AG10803 (cell line): ENCODE measurements at regions not wholly inside any gene's neighbourhood (a gene's known extent, or its start where the extent isn't known, plus 50 kb on each side); places are given as distances from the start of the nearest gene placed in this dataset.

Experiments used
- DNase-seq: peaks from one replicate; pipeline ENCODE4 v3.0.0; 2010; ENCODE audit warnings: low read depth
- H3K4me3 ChIP-seq: 2 replicates; pipeline ENCODE4 v1.5.1; 2011; ENCODE audit warnings: mild to moderate bottlenecking, low read length, control low read depth
- CTCF ChIP-seq: conservative IDR thresholded peaks from 2 replicates; pipeline ENCODE4 v1.5.1; 2011; ENCODE audit warnings: mild to moderate bottlenecking, low read length, control low read depth, inconsistent platforms

GRCh38 chr18:44510390-44510789 lies 170.3 kb upstream of the SETBP1 start:
- no peak for TF ChIP-seq CTCF
- no peak overlapping the region for H3K4me3 ChIP-seq
- DNase-seq: no peak

GRCh38 chr18:44513233-44513632 lies 167.5 kb upstream of the SETBP1 start:
- H3K4me3 ChIP-seq: no peak overlapping the region
- TF ChIP-seq CTCF: no peak
- DNase-seq: no peak

- H3K4me3 ChIP-seq: no peak overlapping the region
- no peak for TF ChIP-seq CTCF
- no peak for DNase-seq
Measured at GRCh38 chr18:44514106-44514505, 166.6 kb upstream of the SETBP1 start.

- H3K4me3 ChIP-seq: no peak overlapping the region
- TF ChIP-seq CTCF: no peak
- DNase-seq: no peak
Measured at GRCh38 chr18:44514766-44515165, 165.9 kb upstream of the SETBP1 start.

GRCh38 chr18:44516450-44516849 lies 164.2 kb upstream of the SETBP1 start:
- no peak for DNase-seq
- no peak for TF ChIP-seq CTCF
- H3K4me3 ChIP-seq: no peak overlapping the region

GRCh38 chr18:44517136-44517535 lies 163.6 kb upstream of the SETBP1 start:
- no peak for DNase-seq
- no peak for TF ChIP-seq CTCF
- H3K4me3 ChIP-seq: no peak overlapping the region

GRCh38 chr18:44518091-44518615 lies 162.5 kb upstream of the SETBP1 start:
- H3K4me3 ChIP-seq: no peak overlapping the region
- no peak for DNase-seq
- TF ChIP-seq CTCF: no peak
